ENCODE measurements at regions not wholly inside any gene's neighbourhood (a gene's known extent, or its start where the extent isn't known, plus 50 kb on each side); places are given as distances from the start of the nearest gene placed in this dataset.

GRCh38 chr6:99177736-99178135 lies 171.7 kb downstream of the FAXC start:
- Histone ChIP-seq H2BK20ac (ENCODE audit: low read length) (no peak overlapping the region), H3K36me3 (ENCODE audit: control insufficient read depth in 2 of 4, insufficient read depth in 4 of 4, low read length in 3 of 4) (no peaks in the 10 kb centered on the region; a peak in 1 of 8 replicates), H3K14ac (ENCODE audit: insufficient read length) (no peak overlapping the region), H3K18ac (ENCODE audit: extremely low read depth, low read length) (no peak overlapping the region), H3K4me2 (ENCODE audit: insufficient read depth in 1 of 2, low read depth in 2 of 2, low read length in 2 of 2) (no peak overlapping the region), H3K27ac (ENCODE audit: low read depth, low read length) (no peak overlapping the region), H2BK15ac (ENCODE audit: low read length) (no peak overlapping the region), H2AFZ (ENCODE audit: low read length) (no peak overlapping the region), H2BK5ac (ENCODE audit: low read depth, low read length) (no peak overlapping the region), H3K79me2 (ENCODE audit: control insufficient read depth in 1 of 2, insufficient read depth in 2 of 2, low read length in 2 of 2) (no peaks in the 10 kb centered on the region), H3K56ac (replicated peaks; ENCODE audit: insufficient read length, low read depth, low read length) (no peak overlapping the region), H4K20me1 (replicated peaks in 1 of 2; ENCODE audit: control insufficient read depth in 1 of 2, insufficient read depth in 2 of 2, low read length in 2 of 2) (no peaks in the 10 kb centered on the region), H3K79me1 (ENCODE audit: low read depth, low read length) (no peaks in the 10 kb centered on the region), H2BK12ac (ENCODE audit: low read depth, low read length) (no peak overlapping the region), H3K27me3 (replicated peaks in 1 of 4; ENCODE audit: control insufficient read depth in 3 of 4, extremely low read depth in 1 of 4, insufficient read depth in 3 of 4, low read length in 3 of 4) (no peaks in the 10 kb centered on the region; a peak in 1 of 7 replicates), H3K9me3 (ENCODE audit: insufficient read depth in 2 of 2, low read depth in 1 of 2, low read length in 1 of 2) (peaks cover 0 to 13% of the 10 kb centered on the region in 2 experiments; a peak in 2 of 4 replicates), H3K4me1 (replicated peaks in 1 of 4; ENCODE audit: control insufficient read depth in 3 of 4, insufficient read depth in 4 of 4, low read length in 3 of 4) (no peaks in the 10 kb centered on the region), H3K4ac (replicated peaks; ENCODE audit: insufficient read length, low read depth, low read length) (no peak overlapping the region), H3K9ac (replicated peaks in 1 of 4; ENCODE audit: extremely low read depth in 1 of 4, low read depth in 3 of 4, low read length in 3 of 4) (no peak overlapping the region), H4K91ac (replicated peaks; ENCODE audit: insufficient read length, low read length) (no peak overlapping the region), H2AK5ac (ENCODE audit: low read depth, low read length) (no peak overlapping the region), H2BK120ac (replicated peaks; ENCODE audit: low read depth, low read length) (no peak overlapping the region), H4K8ac (ENCODE audit: extremely low read depth, insufficient read depth, low read length) (no peak overlapping the region), H3K23me2 (ENCODE audit: low read depth, low read length) (no peaks in the 10 kb centered on the region), H3K23ac (ENCODE audit: insufficient read length) (no peak overlapping the region), H3K4me3 (ENCODE audit: extremely low read depth in 1 of 4, insufficient read depth in 2 of 4, low read depth in 3 of 4, low read length in 4 of 4) (no peak overlapping the region), H4K5ac (ENCODE audit: insufficient read length, low read depth, low read length) (no peak overlapping the region)
- WGBS, 2 experiments (ENCODE audit: extremely low coverage in 1 of 2, insufficient coverage in 1 of 2, insufficient read length in 1 of 2, insufficient replicate concordance in 2 of 2, low coverage in 1 of 2, low lambda C conversion rate in 2 of 2, missing lambda C conversion rate in 1 of 2), result 84% methylated on average over 2 of the region's 2 CpGs; no CpG with 5 or more reads in 1 of the 2 experiments
- ChIA-PET POLR2A (ENCODE audit: partially characterized antibody) (no interaction called here), CTCF (ENCODE audit: partially characterized antibody) (interaction anchor here (0.6 to 0.9 kb wide), 2 partner anchors 30 to 309 kb away, joined by 3 to 4 read pairs; no protein-coding TSS in a partner anchor)
- DNase-seq (ENCODE audit: low read depth in 1 of 2, low spot score in 2 of 2), result no peak
- no peak for FAIRE-seq
- no peak for TF ChIP-seq RNF2 (IDR thresholded peaks at IDR 0.05; ENCODE audit: borderline replicate concordance, low read depth, low read length, missing control alignments, poor library complexity, severe bottlenecking)
- TF ChIP-seq GABPA (IDR thresholded peaks at IDR 0.05; ENCODE audit: borderline replicate concordance, insufficient read depth, low read length), result no peak
- TF ChIP-seq CEBPB (IDR thresholded peaks at IDR 0.05; ENCODE audit: low read depth, low read length), result no peak
- TF ChIP-seq TCF12 (IDR thresholded peaks at IDR 0.05; ENCODE audit: low read depth, low read length), result no peak
- TF ChIP-seq SP1 (IDR thresholded peaks at IDR 0.05; ENCODE audit: low read depth, low read length), result no peak
- no peak for TF ChIP-seq HDAC6 (IDR thresholded peaks at IDR 0.05; ENCODE audit: low read depth, low read length)
- TF ChIP-seq BACH1 (IDR thresholded peaks at IDR 0.05; ENCODE audit: low read length), result no peak
- TF ChIP-seq SAP30 (IDR thresholded peaks at IDR 0.05; ENCODE audit: insufficient read depth, insufficient replicate concordance, low read length), result no peak
- no peak for TF ChIP-seq POU5F1 (IDR thresholded peaks at IDR 0.05; ENCODE audit: low read depth, low read length)
- TF ChIP-seq TBP (IDR thresholded peaks at IDR 0.05; ENCODE audit: low read depth, low read length), result no peak
- TF ChIP-seq RXRA (IDR thresholded peaks at IDR 0.05; ENCODE audit: insufficient read depth, low read depth, low read length), result no peak
- TF ChIP-seq, protein P1, sequence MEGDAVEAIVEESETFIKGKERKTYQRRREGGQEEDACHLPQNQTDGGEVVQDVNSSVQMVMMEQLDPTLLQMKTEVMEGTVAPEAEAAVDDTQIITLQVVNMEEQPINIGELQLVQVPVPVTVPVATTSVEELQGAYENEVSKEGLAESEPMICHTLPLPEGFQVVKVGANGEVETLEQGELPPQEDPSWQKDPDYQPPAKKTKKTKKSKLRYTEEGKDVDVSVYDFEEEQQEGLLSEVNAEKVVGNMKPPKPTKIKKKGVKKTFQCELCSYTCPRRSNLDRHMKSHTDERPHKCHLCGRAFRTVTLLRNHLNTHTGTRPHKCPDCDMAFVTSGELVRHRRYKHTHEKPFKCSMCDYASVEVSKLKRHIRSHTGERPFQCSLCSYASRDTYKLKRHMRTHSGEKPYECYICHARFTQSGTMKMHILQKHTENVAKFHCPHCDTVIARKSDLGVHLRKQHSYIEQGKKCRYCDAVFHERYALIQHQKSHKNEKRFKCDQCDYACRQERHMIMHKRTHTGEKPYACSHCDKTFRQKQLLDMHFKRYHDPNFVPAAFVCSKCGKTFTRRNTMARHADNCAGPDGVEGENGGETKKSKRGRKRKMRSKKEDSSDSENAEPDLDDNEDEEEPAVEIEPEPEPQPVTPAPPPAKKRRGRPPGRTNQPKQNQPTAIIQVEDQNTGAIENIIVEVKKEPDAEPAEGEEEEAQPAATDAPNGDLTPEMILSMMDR (IDR thresholded peaks at IDR 0.05; ENCODE audit: control extremely low read depth in 1 of 3, insufficient read depth in 1 of 3, low read depth in 1 of 3, low read length in 3 of 3), result no peak
